ENCODE measurements at regions not wholly inside any gene's neighbourhood (a gene's known extent, or its start where the extent isn't known, plus 50 kb on each side); places are given as distances from the start of the nearest gene placed in this dataset.

- no peak overlapping the region for H3K23ac ChIP-seq (ENCODE audit: insufficient read length)
- no peak overlapping the region for H3K18ac ChIP-seq (ENCODE audit: extremely low read depth, low read length)
- H2AK5ac ChIP-seq (ENCODE audit: low read depth, low read length) = no peak overlapping the region
- no peaks in the 10 kb centered on the region for H3K9me3 ChIP-seq (ENCODE audit: insufficient read depth in 2 of 2, low read depth in 1 of 2, low read length in 1 of 2)
- DNase-seq (ENCODE audit: low read depth in 1 of 2, low spot score in 2 of 2) = no peak
- 96% methylated on average over 6 of the region's 6 CpGs; no CpG with 5 or more reads in 1 of the 2 experiments for WGBS, 2 experiments (ENCODE audit: extremely low coverage in 1 of 2, insufficient coverage in 1 of 2, insufficient read length in 1 of 2, insufficient replicate concordance in 2 of 2, low coverage in 1 of 2, low lambda C conversion rate in 2 of 2, missing lambda C conversion rate in 1 of 2)
- 0 out of 2 replicates have a peak, but pooled peaks cover 1% of the 10 kb centered on the region for H3K23me2 ChIP-seq (ENCODE audit: low read depth, low read length)
- no peak overlapping the region for H3K4me3 ChIP-seq (ENCODE audit: extremely low read depth in 1 of 4, insufficient read depth in 2 of 4, low read depth in 3 of 4, low read length in 4 of 4)
- H2AFZ ChIP-seq (ENCODE audit: low read length) = no peak overlapping the region
- H4K5ac ChIP-seq (ENCODE audit: insufficient read length, low read depth, low read length) = no peak overlapping the region
- H3K56ac ChIP-seq (replicated peaks; ENCODE audit: insufficient read length, low read depth, low read length) = no peak overlapping the region
- no peak overlapping the region for H3K4me2 ChIP-seq (ENCODE audit: insufficient read depth in 1 of 2, low read depth in 2 of 2, low read length in 2 of 2)
- no peaks in the 10 kb centered on the region for H4K20me1 ChIP-seq (replicated peaks in 1 of 2; ENCODE audit: control insufficient read depth in 1 of 2, insufficient read depth in 2 of 2, low read length in 2 of 2)
- no peaks in the 10 kb centered on the region for H3K79me2 ChIP-seq (ENCODE audit: control insufficient read depth in 1 of 2, insufficient read depth in 2 of 2, low read length in 2 of 2)
- FAIRE-seq = no peak
- H3K4ac ChIP-seq (replicated peaks; ENCODE audit: insufficient read length, low read depth, low read length) = no peak overlapping the region
- no peak overlapping the region for H2BK20ac ChIP-seq (ENCODE audit: low read length)
- H2BK15ac ChIP-seq (ENCODE audit: low read length) = no peak overlapping the region
- no peak overlapping the region for H2BK12ac ChIP-seq (ENCODE audit: low read depth, low read length)
- no peaks in the 10 kb centered on the region for H3K36me3 ChIP-seq (ENCODE audit: control insufficient read depth in 2 of 4, insufficient read depth in 4 of 4, low read length in 3 of 4)
- H3K79me1 ChIP-seq (ENCODE audit: low read depth, low read length) = no peaks in the 10 kb centered on the region
- no peak overlapping the region for H4K91ac ChIP-seq (replicated peaks; ENCODE audit: insufficient read length, low read length)
- H3K27ac ChIP-seq (ENCODE audit: low read depth, low read length) = no peak overlapping the region
- CTCF ChIA-PET (ENCODE audit: partially characterized antibody) = no interaction called here
- H3K14ac ChIP-seq (ENCODE audit: insufficient read length) = no peak overlapping the region
- no peak overlapping the region for H3K9ac ChIP-seq (replicated peaks in 1 of 4; ENCODE audit: extremely low read depth in 1 of 4, low read depth in 3 of 4, low read length in 3 of 4)
- H2BK5ac ChIP-seq (ENCODE audit: low read depth, low read length) = no peak overlapping the region
- H2BK120ac ChIP-seq (replicated peaks; ENCODE audit: low read depth, low read length) = no peak overlapping the region
- no peaks in the 10 kb centered on the region for H3K27me3 ChIP-seq (replicated peaks in 1 of 4; ENCODE audit: control insufficient read depth in 3 of 4, extremely low read depth in 1 of 4, insufficient read depth in 3 of 4, low read length in 3 of 4)
- peaks cover 0 to 3% (median 2%) of the 10 kb centered on the region in 4 experiments; a peak in 3 of 7 replicates for H3K4me1 ChIP-seq (replicated peaks in 1 of 4; ENCODE audit: control insufficient read depth in 3 of 4, insufficient read depth in 4 of 4, low read length in 3 of 4)
- POLR2A ChIA-PET (ENCODE audit: partially characterized antibody) = no interaction called here
- no peak overlapping the region for H4K8ac ChIP-seq (ENCODE audit: extremely low read depth, insufficient read depth, low read length)
These were observed 197.9 kb downstream of the DIRAS2 start for GRCh38 chr9:90444609-90445204.

All from H1 (cell line).